ENCODE measurements at regions not wholly inside any gene's neighbourhood (a gene's known extent, or its start where the extent isn't known, plus 50 kb on each side); places are given as distances from the start of the nearest gene placed in this dataset.

- no peak overlapping the region for H2BK120ac ChIP-seq (replicated peaks; ENCODE audit: low read depth, low read length)
- H3K4me1 ChIP-seq (replicated peaks in 1 of 4; ENCODE audit: control insufficient read depth in 3 of 4, insufficient read depth in 4 of 4, low read length in 3 of 4): peaks cover 0 to 4% (median 2%) of the 10 kb centered on the region in 4 experiments; a peak in 2 of 7 replicates
- H2BK15ac ChIP-seq (ENCODE audit: low read length): no peak overlapping the region
- DNase-seq (ENCODE audit: low read depth in 1 of 2, low spot score in 2 of 2) (no peak), FAIRE-seq (no peak)
- ChIA-PET CTCF (ENCODE audit: partially characterized antibody) (interaction anchor here (1.0 to 2.3 kb wide), 3 partner anchors 15 to 394 kb away, joined by 4 to 12 read pairs (median 6); no protein-coding TSS in a partner anchor), POLR2A (ENCODE audit: partially characterized antibody) (no interaction called here)
- H2BK5ac ChIP-seq (ENCODE audit: low read depth, low read length): no peak overlapping the region
- 89% methylated on average over 3 of the region's 3 CpGs; no CpG with 5 or more reads in 1 of the 2 experiments for WGBS, 2 experiments (ENCODE audit: extremely low coverage in 1 of 2, insufficient coverage in 1 of 2, insufficient read length in 1 of 2, insufficient replicate concordance in 2 of 2, low coverage in 1 of 2, low lambda C conversion rate in 2 of 2, missing lambda C conversion rate in 1 of 2)
- H3K18ac ChIP-seq (ENCODE audit: extremely low read depth, low read length): no peak overlapping the region
- no peak overlapping the region for H4K5ac ChIP-seq (ENCODE audit: insufficient read length, low read depth, low read length)
- H3K27me3 ChIP-seq (replicated peaks in 1 of 4; ENCODE audit: control insufficient read depth in 3 of 4, extremely low read depth in 1 of 4, insufficient read depth in 3 of 4, low read length in 3 of 4): no peaks in the 10 kb centered on the region
- H4K20me1 ChIP-seq (replicated peaks in 1 of 2; ENCODE audit: control insufficient read depth in 1 of 2, insufficient read depth in 2 of 2, low read length in 2 of 2): no peaks in the 10 kb centered on the region
- H3K23ac ChIP-seq (ENCODE audit: insufficient read length): no peak overlapping the region
- no peak overlapping the region for H2AK5ac ChIP-seq (ENCODE audit: low read depth, low read length)
- H3K56ac ChIP-seq (replicated peaks; ENCODE audit: insufficient read length, low read depth, low read length): no peak overlapping the region
- no peak overlapping the region for H2BK20ac ChIP-seq (ENCODE audit: low read length)
- TF ChIP-seq BRCA1 (IDR thresholded peaks at IDR 0.05; ENCODE audit: low read depth, low read length) (no peak), JUND (IDR thresholded peaks at IDR 0.05; ENCODE audit: low read length) (peak; percentile 50; the same call in 1 of the 2 replicates), GTF2F1 (IDR thresholded peaks at IDR 0.05; ENCODE audit: borderline replicate concordance, low read depth, low read length) (no peak), SAP30 (IDR thresholded peaks at IDR 0.05; ENCODE audit: insufficient read depth, insufficient replicate concordance, low read length) (no peak)
- H3K4me3 ChIP-seq (ENCODE audit: extremely low read depth in 1 of 4, insufficient read depth in 2 of 4, low read depth in 3 of 4, low read length in 4 of 4): no peak overlapping the region
- no peak overlapping the region for H3K9ac ChIP-seq (replicated peaks in 1 of 4; ENCODE audit: extremely low read depth in 1 of 4, low read depth in 3 of 4, low read length in 3 of 4)
- no peak overlapping the region for H2BK12ac ChIP-seq (ENCODE audit: low read depth, low read length)
- 0 out of 2 replicates have a peak overlapping the region, but pooled peaks have one; percentile 9 for H2AFZ ChIP-seq (ENCODE audit: low read length)
- H3K4me2 ChIP-seq (ENCODE audit: insufficient read depth in 1 of 2, low read depth in 2 of 2, low read length in 2 of 2): no peak overlapping the region
- no peak overlapping the region for H3K4ac ChIP-seq (replicated peaks; ENCODE audit: insufficient read length, low read depth, low read length)
- no peaks in the 10 kb centered on the region for H3K79me1 ChIP-seq (ENCODE audit: low read depth, low read length)
- no peaks in the 10 kb centered on the region for H3K23me2 ChIP-seq (ENCODE audit: low read depth, low read length)
- no peaks in the 10 kb centered on the region for H3K79me2 ChIP-seq (ENCODE audit: control insufficient read depth in 1 of 2, insufficient read depth in 2 of 2, low read length in 2 of 2)
- no peaks in the 10 kb centered on the region for H3K9me3 ChIP-seq (ENCODE audit: insufficient read depth in 2 of 2, low read depth in 1 of 2, low read length in 1 of 2)
- no peaks in the 10 kb centered on the region for H3K36me3 ChIP-seq (ENCODE audit: control insufficient read depth in 2 of 4, insufficient read depth in 4 of 4, low read length in 3 of 4)
- H3K14ac ChIP-seq (ENCODE audit: insufficient read length): no peak overlapping the region
- H4K91ac ChIP-seq (replicated peaks; ENCODE audit: insufficient read length, low read length): no peak overlapping the region
- no peak overlapping the region for H4K8ac ChIP-seq (ENCODE audit: extremely low read depth, insufficient read depth, low read length)
- no peak overlapping the region for H3K27ac ChIP-seq (ENCODE audit: low read depth, low read length)
Measured at GRCh38 chr1:224528900-224529299, 87.2 kb upstream of the CNIH3 start.

Measured in H1 (cell line).